ENCODE measurements at regions not wholly inside any gene's neighbourhood (a gene's known extent, or its start where the extent isn't known, plus 50 kb on each side); places are given as distances from the start of the nearest gene placed in this dataset.

GRCh38 chr4:127291316-127291715 lies 341.4 kb upstream of the INTU start:
- TF ChIP-seq CTCF (conservative IDR thresholded peaks at IDR 0.05 in 1 of 2, IDR thresholded peaks at IDR 0.05 in 1 of 2; ENCODE audit: low read depth in 1 of 2, low read length in 2 of 2) (no peak), EZH2 (IDR thresholded peaks at IDR 0.05; ENCODE audit: low read length, missing control alignments) (no peak)

Measured in fibroblast of lung (primary cell).